A172 (cell line): ENCODE measurements at regions not wholly inside any gene's neighbourhood (a gene's known extent, or its start where the extent isn't known, plus 50 kb on each side); places are given as distances from the start of the nearest gene placed in this dataset.
"Not testable (repeated sequence)": the region's sequence is repeated elsewhere in the genome, so short reads cannot be mapped to it uniquely, and the experiment has no call there.

Experiments
- DNase-seq: peaks from one replicate; pipeline ENCODE4 v3.0.0-alpha.2; 2015; ENCODE audit warnings: low spot score

DNA sequence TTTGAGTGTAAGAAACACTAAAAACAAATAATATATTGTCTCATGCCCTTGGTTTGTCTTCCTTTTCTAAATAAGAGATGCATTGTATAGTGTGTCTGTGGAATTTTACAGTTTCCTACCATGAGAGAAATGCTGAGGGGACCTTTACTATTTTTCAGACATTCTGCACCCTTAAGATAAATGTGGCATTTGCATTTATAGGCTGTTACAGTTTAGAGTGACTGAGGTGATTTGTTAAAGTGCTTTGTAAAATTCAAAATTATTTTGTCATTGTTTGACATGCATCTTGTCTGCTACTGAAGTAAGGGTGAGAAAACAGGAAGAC lies 78.9 kb upstream of the ZSWIM2 start:
- DNase-seq, result no peak

DNA sequence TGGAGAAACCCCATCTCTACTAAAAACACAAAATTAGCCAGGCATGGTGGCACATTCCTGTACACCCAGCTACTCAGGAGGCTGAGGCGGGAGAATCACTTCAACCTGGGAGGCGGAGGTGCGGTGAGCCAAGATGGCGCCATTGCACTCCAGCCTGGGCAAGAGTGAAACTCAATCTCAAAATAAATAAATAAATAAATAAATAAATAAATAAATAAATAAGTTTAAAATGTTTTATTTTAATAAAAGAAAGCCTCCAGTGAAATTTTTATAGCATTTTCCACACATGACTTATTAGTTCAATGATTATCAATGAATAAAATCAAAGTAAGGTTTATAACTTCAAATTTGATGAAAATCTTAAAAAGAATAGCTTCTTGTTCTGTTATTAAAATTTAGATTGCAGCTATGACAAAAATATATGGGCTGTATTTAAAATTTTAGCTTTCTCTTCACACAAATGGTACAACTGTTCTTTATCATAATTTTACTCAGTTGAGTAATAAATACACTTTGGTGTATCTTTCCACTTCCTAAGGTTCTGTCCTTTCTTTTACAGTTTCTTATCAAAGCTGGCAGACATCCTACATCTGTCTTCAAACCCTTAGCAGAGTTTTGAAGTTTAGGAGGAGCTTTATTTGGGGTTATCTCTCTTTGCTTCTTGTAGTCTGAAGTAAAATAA lies 78.4 kb upstream of the ZSWIM2 start:
- no peak for DNase-seq

DNA sequence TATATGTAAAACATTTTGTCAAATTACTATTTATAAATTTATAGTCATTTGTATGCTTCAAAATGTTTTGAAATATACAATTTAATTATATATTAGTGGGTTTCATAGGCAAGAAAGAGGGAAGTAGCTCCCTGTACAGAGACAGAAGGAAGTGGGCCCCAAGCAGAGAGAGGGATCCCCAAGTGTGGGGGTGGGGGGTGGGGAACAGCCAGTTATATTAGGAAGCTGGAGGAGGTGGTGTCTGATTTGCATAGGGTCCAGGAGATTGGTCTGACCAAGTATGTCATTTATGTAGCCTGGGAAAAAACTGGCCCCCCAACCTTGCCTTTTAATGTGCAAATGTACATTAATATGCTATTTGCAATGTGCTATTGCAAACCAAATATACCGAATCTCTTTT lies 76.5 kb upstream of the ZSWIM2 start:
- DNase-seq, result no peak

DNA sequence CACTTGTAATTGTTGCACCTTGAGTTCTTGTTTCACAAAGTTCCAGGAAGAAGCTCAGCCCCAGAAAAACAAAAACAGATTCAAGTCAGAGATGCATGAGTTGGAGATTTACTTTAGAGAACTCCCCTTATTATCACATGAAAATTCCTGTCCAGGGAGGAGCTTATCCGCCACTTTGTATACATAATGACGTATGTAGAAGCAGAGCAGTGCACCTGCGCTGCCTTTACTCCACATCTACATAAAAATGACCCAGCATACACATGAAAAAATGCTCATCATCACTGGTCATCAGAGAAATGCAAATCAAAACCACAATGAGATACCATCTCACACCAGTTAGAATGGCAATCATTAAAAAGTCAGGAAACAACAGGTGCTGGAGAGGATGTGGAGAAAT lies 73.3 kb upstream of the ZSWIM2 start:
- not testable (repeated sequence) for DNase-seq

DNA sequence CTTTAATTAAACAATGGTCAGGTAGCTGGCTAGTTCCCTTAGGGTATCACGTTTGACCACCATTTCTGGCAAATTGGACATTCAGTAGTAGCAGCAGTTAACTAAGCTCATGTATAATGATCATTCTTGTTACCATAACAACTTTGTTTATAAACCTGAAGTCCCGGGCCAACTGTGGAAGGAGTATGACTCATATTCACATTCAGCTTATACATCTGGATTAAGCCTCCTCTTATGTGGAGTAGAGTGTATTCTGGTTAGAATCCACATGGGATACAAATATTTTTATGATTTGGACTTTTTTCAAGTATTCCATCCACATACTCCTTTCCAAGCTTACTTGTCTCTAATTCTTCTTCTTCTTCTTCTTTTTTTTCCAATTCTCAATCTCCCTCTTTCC lies 70.3 kb upstream of the ZSWIM2 start:
- DNase-seq, result peak; percentile 22

DNA sequence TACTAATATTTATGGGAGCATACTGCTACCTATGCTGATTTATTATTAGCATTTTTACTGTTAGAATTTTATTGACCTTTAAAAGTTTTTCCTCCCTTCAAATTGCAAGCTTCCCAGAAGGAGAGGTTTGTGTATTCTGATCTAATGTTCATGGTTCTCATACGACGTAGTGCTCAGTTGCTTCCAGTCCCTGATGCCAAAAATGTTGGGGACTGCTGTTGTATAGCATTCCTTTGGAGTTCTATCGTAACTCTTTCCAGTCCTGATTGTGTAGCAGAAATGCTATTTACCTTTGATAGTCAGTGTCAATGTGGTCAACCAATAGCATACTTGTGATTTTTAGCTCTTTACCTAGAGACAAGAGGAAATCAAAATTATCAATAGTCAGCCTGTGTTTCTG lies 69.5 kb upstream of the ZSWIM2 start:
- no peak for DNase-seq

DNA sequence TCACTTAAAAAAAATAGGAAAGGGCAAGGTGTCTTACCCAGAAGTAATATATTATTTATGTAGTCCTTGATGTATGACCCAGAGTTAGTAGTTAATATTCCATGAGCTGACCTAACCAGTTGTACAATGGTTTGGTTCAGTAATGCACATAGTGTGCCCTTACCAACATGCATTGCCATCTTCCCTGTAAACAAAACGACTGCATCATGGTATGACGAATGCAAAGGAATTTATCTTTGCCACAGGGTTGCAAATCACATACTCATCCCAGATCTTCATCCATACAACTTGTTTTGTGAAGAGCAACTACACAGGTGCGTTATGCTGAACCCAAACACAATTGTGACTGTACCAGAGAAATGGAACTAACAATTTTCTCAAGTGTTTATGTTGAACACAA lies 68.9 kb upstream of the ZSWIM2 start:
- no peak for DNase-seq

DNA sequence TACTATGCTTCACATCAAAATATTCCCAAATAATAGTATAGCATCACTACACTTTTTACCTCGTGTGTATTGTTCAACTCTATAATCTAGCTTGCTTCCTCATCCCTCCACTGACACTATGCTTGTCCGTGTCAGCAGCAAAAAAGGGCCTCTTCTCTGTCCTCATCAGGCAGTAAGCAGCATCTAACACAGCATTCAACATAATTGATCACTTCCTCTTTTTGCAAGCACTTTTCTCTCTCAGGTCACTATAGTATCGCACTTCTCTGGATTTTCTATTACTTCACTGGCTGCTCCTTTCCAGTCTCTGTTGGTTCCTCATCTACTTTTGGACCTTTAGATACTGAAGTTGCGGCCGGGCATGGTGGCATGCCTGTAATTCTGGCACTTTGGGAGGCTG lies 64.9 kb upstream of the ZSWIM2 start:
- DNase-seq, result no peak

DNA sequence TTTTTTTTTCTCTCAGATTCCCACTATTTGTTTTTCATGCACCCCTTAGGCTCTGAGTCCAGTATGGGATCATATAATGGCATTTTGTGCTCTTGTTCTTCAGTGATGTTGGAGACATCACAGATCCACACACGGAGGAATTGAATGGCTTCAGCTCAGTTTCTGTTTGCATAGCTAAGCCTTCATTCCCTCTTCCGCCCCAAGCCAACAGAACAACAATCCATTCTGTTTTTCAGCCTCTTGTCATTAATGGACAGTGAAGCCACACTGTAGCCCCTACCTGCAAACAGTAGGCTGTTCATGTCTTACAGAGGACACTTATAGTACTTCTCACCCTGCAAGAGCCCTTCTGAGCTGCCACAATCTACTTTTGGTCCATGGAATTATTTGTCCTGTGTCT lies 64.0 kb upstream of the ZSWIM2 start:
- DNase-seq, result no peak

DNA sequence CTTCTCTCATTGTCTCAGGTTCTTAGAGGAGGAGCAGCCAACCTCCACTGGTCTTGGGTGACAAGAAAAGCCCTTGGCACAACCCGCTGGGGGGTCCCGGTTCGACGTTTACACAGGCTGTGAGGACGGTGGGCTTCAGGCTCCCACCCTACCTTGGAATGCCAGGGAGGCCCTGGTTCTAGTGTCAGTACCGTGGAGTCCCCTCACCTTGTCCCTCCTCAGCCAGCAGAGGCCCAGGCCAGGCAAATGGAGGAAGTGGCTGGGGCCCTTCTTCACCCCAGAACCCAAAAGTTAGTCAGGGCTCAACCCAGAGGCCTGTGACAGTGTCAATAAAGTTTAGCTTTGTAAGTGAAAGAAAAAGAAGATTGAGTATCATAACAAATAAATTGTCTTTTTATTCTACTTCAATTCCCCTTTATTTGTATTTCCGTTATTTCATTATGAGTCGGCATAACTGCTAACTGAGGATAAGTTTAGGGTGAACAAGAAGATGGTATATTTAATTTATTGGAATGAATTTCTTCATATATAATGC lies 62.6 kb upstream of the ZSWIM2 start:
- DNase-seq, result no peak

DNA sequence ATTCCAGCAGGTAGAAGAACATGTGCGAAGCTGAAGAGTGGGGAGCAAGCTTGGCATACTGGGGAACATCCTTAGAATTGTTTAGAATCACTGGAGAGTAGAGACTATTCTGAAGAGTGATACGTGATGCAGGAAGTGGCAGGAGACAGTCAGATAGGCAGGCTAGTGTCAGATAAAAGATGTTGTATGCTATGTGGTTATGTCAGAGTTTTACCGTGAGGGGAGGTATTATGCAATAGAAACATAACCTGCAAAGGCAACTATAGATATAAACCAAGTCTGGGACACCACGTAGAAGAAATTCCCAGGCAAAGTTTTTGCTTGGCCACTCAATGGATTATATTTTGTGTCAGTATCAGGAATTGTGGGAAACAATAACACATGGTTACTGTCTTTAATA lies 62.0 kb upstream of the ZSWIM2 start:
- DNase-seq, result no peak

DNA sequence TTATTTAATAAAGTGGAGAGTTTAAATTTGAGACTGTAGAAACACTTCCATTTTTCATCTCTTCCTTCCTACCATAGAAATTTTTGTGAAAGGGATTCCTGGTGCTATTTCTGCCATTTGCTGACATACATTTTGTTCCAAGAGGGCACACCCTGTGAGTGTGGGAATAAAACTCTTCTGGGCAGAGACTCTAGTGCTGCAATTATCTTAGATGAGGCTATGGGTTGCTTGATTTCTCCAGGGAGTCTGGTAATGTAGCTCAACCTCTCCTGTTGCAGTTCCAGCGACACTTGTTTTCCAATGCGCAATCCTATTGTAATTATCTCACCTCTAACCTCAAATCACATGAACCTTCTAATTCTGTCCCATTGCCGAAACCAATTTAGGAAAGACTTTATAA lies 60.1 kb upstream of the ZSWIM2 start:
- DNase-seq, result no peak

DNA sequence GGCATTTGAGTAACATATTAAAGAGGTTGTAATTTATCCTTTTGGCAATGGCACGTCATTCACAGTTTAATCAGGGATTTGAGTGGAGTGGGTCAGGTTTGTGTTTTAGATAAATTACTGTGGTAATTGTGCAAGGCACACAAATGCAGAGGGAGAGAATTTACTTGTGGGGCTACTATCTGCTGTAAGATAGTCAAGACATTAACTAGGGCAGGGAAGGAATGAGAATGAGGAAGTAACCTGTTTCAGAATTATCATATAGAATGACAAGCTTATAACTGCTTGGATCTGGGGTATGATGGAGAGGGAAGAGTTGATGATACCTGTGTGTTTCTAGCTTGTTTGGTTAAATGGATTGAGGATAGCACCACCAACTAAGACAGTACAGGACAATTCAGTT lies 58.9 kb upstream of the ZSWIM2 start:
- no peak for DNase-seq

DNA sequence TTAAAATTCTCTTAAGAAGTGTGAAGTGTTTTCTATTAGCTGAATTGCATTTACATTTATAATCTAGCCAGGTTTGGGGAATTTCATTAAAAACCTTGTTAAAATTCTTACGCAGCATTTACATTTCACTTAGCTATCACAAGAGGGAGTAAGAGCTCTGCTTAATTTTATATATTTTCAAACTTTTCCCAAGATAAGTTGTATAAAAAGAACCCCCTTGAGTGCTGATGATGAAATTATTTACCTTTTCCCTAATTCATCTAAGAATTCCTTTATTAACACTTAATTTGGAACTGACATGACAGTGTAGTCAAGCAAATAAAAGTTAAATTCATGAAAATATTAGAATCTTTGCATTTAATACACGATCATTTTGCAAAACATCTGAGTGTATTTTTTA lies 54.2 kb upstream of the ZSWIM2 start:
- DNase-seq, result peak; percentile 18
